Smooth muscle cell (in vitro differentiated cells): ENCODE measurements at regions not wholly inside any gene's neighbourhood (a gene's known extent, or its start where the extent isn't known, plus 50 kb on each side); places are given as distances from the start of the nearest gene placed in this dataset.
A peak's percentile ranks its signal among the peaks of the same experiment; 100 is the strongest.

ENCODE experiments used
- DNase-seq: peaks from one replicate; lab custom pipeline; 2025; ENCODE audit not compliant: unreplicated experiment; lab: John Stamatoyannopoulos, UW
- H2AFZ ChIP-seq: fragments of 200-600 bp; sonication (generic); 2 replicates; pipeline ENCODE4 v1.6.0; 2016; ENCODE audit warnings: antibody characterized with exemption, low read depth, mild to moderate bottlenecking
- H3F3A ChIP-seq: fragments of 200-600 bp; sonication (generic); 2 replicates; pipeline ENCODE4 v1.6.0; 2017; ENCODE audit warnings: antibody characterized with exemption, low read depth
- H3K27ac ChIP-seq: fragments of 200-600 bp; sonication (generic); 2 replicates; pipeline ENCODE4 v1.5.1; 2016; ENCODE audit warnings: low read depth, mild to moderate bottlenecking
- H3K27me3 ChIP-seq: fragments of 200-600 bp; sonication (generic); 2 replicates; pipeline ENCODE4 v1.6.1; 2016; ENCODE audit warnings: low read depth, mild to moderate bottlenecking
- H3K36me3 ChIP-seq: fragments of 200-600 bp; sonication (generic); 2 replicates; pipeline ENCODE4 v1.5.1; 2016; ENCODE audit warnings: low read depth
- H3K4me1 ChIP-seq: fragments of 200-600 bp; sonication (generic); 2 replicates; pipeline ENCODE4 v1.5.1; 2016; ENCODE audit warnings: low read depth
- H3K4me2 ChIP-seq: fragments of 200-600 bp; sonication (generic); 2 replicates; pipeline ENCODE4 v1.6.0; 2016; ENCODE audit warnings: mild to moderate bottlenecking
- H3K4me3 ChIP-seq: fragments of 200-600 bp; sonication (generic); 2 replicates; pipeline ENCODE4 v1.5.1; 2016; ENCODE audit warnings: mild to moderate bottlenecking
- H3K79me2 ChIP-seq: fragments of 200-600 bp; sonication (generic); 2 replicates; pipeline ENCODE4 v1.6.0; 2016; ENCODE audit warnings: low read depth, mild to moderate bottlenecking
- H3K9ac ChIP-seq: fragments of 200-600 bp; sonication (generic); 2 replicates; pipeline ENCODE4 v1.6.0; 2016; ENCODE audit warnings: low read depth
- H3K9me3 ChIP-seq: fragments of 200-600 bp; sonication (generic); replicated peaks from 2 replicates; pipeline ENCODE4 v1.5.1; 2016; ENCODE audit warnings: low read depth
- H4K20me1 ChIP-seq: fragments of 200-600 bp; sonication (generic); 2 replicates; pipeline ENCODE4 v1.6.0; 2016; ENCODE audit warnings: low read depth
- CTCF ChIP-seq: fragments of 200-600 bp; sonication (generic); IDR thresholded peaks from 2 replicates; pipeline ENCODE4 v1.5.1; 2017; ENCODE audit warnings: borderline replicate concordance, mild to moderate bottlenecking, antibody characterized with exemption; ENCODE audit not compliant: insufficient read depth, poor library complexity, severe bottlenecking
- WGBS: methylation state at CpG from one replicate; pipeline ENCODE4 v1.1.7; 2016; ENCODE audit warnings: low lambda C conversion rate; 5-methylcytosine and 5-hydroxymethylcytosine counted together

GRCh38 chr6:9610620-9611415 is 804.1 kb downstream of the TFAP2A start:
- Histone ChIP-seq H3K79me2 (no peaks in the 10 kb centered on the region), H3K36me3 (no peaks in the 10 kb centered on the region), H3K4me1 (no peaks in the 10 kb centered on the region), H4K20me1 (no peaks in the 10 kb centered on the region), H3K9me3 (no peaks in the 10 kb centered on the region), H2AFZ (no peak overlapping the region), H3F3A (no peaks in the 10 kb centered on the region), H3K27me3 (peaks cover 24% of the 10 kb centered on the region), H3K4me2 (no peak overlapping the region), H3K27ac (no peak overlapping the region), H3K4me3 (no peak overlapping the region), H3K9ac (no peak overlapping the region)
- no peak for DNase-seq
- TF ChIP-seq CTCF: no peak
- WGBS: 84% methylated on average over 8 of the region's 8 CpGs

- Histone ChIP-seq H3K79me2 (no peaks in the 10 kb centered on the region), H3K27me3 (peaks cover 30% of the 10 kb centered on the region), H3K9ac (no peak overlapping the region), H3K4me3 (no peak overlapping the region), H3K4me2 (no peak overlapping the region), H3K27ac (no peak overlapping the region), H3K9me3 (no peaks in the 10 kb centered on the region), H4K20me1 (no peaks in the 10 kb centered on the region), H3K4me1 (no peaks in the 10 kb centered on the region), H3F3A (no peaks in the 10 kb centered on the region), H2AFZ (peak overlapping the region; percentile 34), H3K36me3 (no peaks in the 10 kb centered on the region)
- DNase-seq: no peak
- no peak for TF ChIP-seq CTCF
- WGBS: 35% methylated on average over 14 of the region's 14 CpGs
These were observed 808.3 kb downstream of the TFAP2A start for GRCh38 chr6:9606435-9607134.

- H3K9ac ChIP-seq: no peak overlapping the region
- H3K27ac ChIP-seq: no peak overlapping the region
- no peak for TF ChIP-seq CTCF
- H3K79me2 ChIP-seq: no peaks in the 10 kb centered on the region
- no peak for DNase-seq
- H3K36me3 ChIP-seq: no peaks in the 10 kb centered on the region
- 100% methylated on average over 2 of the region's 2 CpGs for WGBS
- H3K4me1 ChIP-seq: no peaks in the 10 kb centered on the region
- H3K4me2 ChIP-seq: no peak overlapping the region
- H3F3A ChIP-seq: no peaks in the 10 kb centered on the region
- no peak overlapping the region for H2AFZ ChIP-seq
- H3K9me3 ChIP-seq: peaks cover 3% of the 10 kb centered on the region
- H3K4me3 ChIP-seq: no peak overlapping the region
- H3K27me3 ChIP-seq: no peaks in the 10 kb centered on the region
- H4K20me1 ChIP-seq: no peaks in the 10 kb centered on the region
These were observed 820.1 kb downstream of the TFAP2A start for GRCh38 chr6:9594746-9595145.

- H3K27ac ChIP-seq: no peak overlapping the region
- no peaks in the 10 kb centered on the region for H3K79me2 ChIP-seq
- H3K4me3 ChIP-seq: no peak overlapping the region
- H4K20me1 ChIP-seq: no peaks in the 10 kb centered on the region
- WGBS: 85% methylated on average over 3 of the region's 3 CpGs
- H3K27me3 ChIP-seq: no peaks in the 10 kb centered on the region
- DNase-seq: no peak
- H3K4me1 ChIP-seq: no peaks in the 10 kb centered on the region
- H2AFZ ChIP-seq: no peak overlapping the region
- TF ChIP-seq CTCF: no peak
- no peaks in the 10 kb centered on the region for H3F3A ChIP-seq
- H3K9ac ChIP-seq: no peak overlapping the region
- H3K4me2 ChIP-seq: no peak overlapping the region
- H3K36me3 ChIP-seq: no peaks in the 10 kb centered on the region
- peaks cover 3% of the 10 kb centered on the region for H3K9me3 ChIP-seq
These were observed 821.3 kb downstream of the TFAP2A start for GRCh38 chr6:9593554-9593953.
